NCI-H460 (cell line): ENCODE measurements at regions not wholly inside any gene's neighbourhood (a gene's known extent, or its start where the extent isn't known, plus 50 kb on each side); places are given as distances from the start of the nearest gene placed in this dataset.
A peak's percentile ranks its signal among the peaks of the same experiment; 100 is the strongest.
"Not testable (repeated sequence)": the region's sequence is repeated elsewhere in the genome, so short reads cannot be mapped to it uniquely, and the experiment has no call there.

Experiments used
- DNase-seq: peaks from one replicate; pipeline ENCODE4 v3.0.0-alpha.2; 2016; ENCODE audit warnings: low read depth; ENCODE audit errors: extremely low read depth

GRCh38 chr6:90375681-90376439, 79.2 kb upstream of the BACH2 start:
- no peak for DNase-seq

- no peak for DNase-seq
Measured at GRCh38 chr6:90374201-90374600, 77.6 kb upstream of the BACH2 start.

GRCh38 chr6:90372885-90373284, 76.2 kb upstream of the BACH2 start:
- DNase-seq = no peak

GRCh38 chr6:90372450-90372849, 75.8 kb upstream of the BACH2 start:
- DNase-seq = no peak

GRCh38 chr6:90370493-90370959, 73.9 kb upstream of the BACH2 start:
- no peak for DNase-seq

GRCh38 chr6:90369651-90370050, 73.0 kb upstream of the BACH2 start:
- no peak for DNase-seq

GRCh38 chr6:90369024-90369519, 72.4 kb upstream of the BACH2 start:
- peak; percentile 95 for DNase-seq

GRCh38 chr6:90368601-90369000, 72.0 kb upstream of the BACH2 start:
- no peak for DNase-seq

- no peak for DNase-seq
Measured at GRCh38 chr6:90368001-90368400, 71.4 kb upstream of the BACH2 start.

- DNase-seq = no peak
Measured at GRCh38 chr6:90365565-90366219, 69.0 kb upstream of the BACH2 start.

GRCh38 chr6:90365002-90365401, 68.4 kb upstream of the BACH2 start:
- DNase-seq = no peak

GRCh38 chr6:90364286-90364685, 67.6 kb upstream of the BACH2 start:
- no peak for DNase-seq

- DNase-seq = no peak
Measured at GRCh38 chr6:90362318-90362717, 65.7 kb upstream of the BACH2 start.

GRCh38 chr6:90361174-90361573, 64.5 kb upstream of the BACH2 start:
- DNase-seq = no peak

- not testable (repeated sequence) for DNase-seq
Measured at GRCh38 chr6:90358036-90358770, 61.6 kb upstream of the BACH2 start.

- DNase-seq = no peak
Measured at GRCh38 chr6:90356012-90356421, 59.4 kb upstream of the BACH2 start.

- DNase-seq = no peak
Measured at GRCh38 chr6:90354961-90355360, 58.3 kb upstream of the BACH2 start.

GRCh38 chr6:90351696-90352095, 55.1 kb upstream of the BACH2 start:
- DNase-seq = no peak

GRCh38 chr6:90350689-90351554, 54.3 kb upstream of the BACH2 start:
- no peak for DNase-seq

- DNase-seq = no peak
Measured at GRCh38 chr6:90347411-90347851, 50.8 kb upstream of the BACH2 start.
